Glomerular visceral epithelial cell (primary cell): ENCODE measurements at regions not wholly inside any gene's neighbourhood (a gene's known extent, or its start where the extent isn't known, plus 50 kb on each side); places are given as distances from the start of the nearest gene placed in this dataset.

Experiments
- DNase-seq: peaks from one replicate; pipeline ENCODE4 v3.0.0-alpha.2; 2016; ENCODE audit errors: extremely low spot score

DNA sequence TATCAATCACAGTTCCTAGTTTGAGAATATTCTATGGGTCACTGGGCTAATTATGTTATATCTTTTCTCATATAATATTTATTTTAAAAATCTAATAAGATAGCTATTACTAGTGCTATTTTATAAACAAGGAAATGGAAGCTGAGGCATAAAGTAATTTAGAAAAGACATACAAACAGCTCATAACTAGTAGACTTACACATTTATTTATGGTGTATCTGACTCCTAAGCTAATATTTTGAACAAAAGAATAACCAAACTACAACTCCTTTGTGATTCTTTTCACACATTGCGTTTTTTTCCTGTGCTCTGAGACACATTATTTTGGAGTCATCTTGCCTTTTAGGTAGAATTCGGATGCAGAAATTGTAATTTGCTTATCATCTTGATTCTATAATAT lies 742.0 kb upstream of the LRRTM4 start:
- DNase-seq: no peak

DNA sequence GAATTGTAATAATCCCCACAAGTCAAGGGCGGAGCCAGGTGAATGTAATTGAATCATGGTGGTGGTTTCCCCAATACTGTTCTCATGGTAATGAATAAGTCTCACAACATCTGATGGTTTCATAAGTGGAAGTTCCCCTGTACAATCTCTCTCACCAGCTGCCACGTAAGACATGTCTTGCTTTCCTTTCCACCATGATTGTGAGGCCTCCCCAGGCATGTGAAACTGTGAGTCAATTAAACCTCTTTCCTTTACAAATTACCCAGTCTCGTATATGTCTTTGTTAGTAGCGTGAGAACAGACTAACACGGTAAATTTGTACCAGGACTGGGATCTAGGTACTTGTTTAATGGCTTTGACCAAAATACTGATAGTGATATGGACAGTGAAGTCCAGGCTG lies 744.3 kb upstream of the REG3G start:
- no peak for DNase-seq

GRCh38 chr2:78290581-78291214 lies 734.8 kb upstream of the REG3G start:
- DNase-seq: no peak

- no peak for DNase-seq
These were observed 731.7 kb upstream of the REG3G start for GRCh38 chr2:78293768-78294167.

GRCh38 chr2:78301166-78301789 lies 724.2 kb upstream of the REG3G start:
- no peak for DNase-seq

DNA sequence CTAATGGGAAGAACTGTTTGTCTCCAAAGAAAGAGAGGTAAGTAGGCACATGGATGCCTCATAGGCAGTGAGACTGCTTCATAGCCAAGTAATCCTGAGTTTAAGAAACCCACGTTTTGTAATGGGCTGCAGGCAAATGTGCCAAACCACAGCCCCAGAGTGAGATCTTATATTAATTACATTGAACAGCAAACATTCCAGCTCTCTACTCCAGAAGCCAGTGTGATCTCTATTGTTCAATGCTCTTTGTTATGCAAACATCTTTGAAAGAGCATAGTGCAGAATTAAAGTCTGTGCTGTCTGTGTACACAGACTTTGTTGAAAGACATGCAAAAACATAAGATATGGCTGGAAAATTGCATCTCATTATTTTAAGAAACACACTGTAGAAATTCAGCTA lies 720.8 kb upstream of the REG3G start:
- no peak for DNase-seq

DNA sequence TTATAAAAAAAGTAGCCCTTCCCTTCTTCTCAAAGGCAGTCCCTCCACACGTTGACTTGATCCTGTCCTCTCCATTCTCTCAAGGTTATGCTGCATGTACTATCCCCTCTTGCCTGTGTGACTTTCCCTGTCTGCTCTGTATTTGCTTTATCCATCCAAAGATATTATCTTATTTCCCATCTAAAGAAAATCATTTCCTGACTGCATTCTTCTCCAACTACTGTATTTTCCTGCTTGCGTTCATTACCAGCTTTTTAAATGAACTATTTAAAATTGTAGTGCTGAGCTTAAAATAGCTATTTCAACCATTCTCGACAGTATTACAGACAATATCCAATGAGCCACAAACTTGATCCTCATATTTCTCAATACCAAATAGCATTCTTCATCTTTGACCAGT lies 716.0 kb upstream of the REG3G start:
- DNase-seq: no peak

DNA sequence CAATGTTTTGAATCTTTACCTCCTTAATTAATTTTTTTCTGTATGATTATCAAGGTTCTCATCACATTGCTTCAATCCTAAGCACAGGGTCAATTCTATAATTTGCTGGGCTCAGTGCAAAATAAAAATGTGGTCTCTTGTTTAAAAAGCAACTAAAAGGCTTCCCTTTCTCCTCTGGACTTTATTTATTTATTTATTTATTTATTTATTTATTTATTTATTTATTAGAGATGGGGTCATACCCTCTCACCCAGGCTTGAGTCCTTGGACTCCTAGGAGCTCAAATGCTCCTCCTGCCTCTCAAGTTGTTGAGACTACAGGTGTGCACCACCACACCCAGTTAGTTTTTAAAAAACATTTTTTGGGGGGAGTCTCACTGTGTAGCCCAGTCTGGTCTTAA lies 710.1 kb upstream of the REG3G start:
- DNase-seq: no peak

GRCh38 chr2:78318275-78318674 lies 707.2 kb upstream of the REG3G start:
- no peak for DNase-seq

GRCh38 chr2:78330193-78330592 lies 695.3 kb upstream of the REG3G start:
- DNase-seq: no peak

GRCh38 chr2:78351208-78351607 lies 674.3 kb upstream of the REG3G start:
- DNase-seq: peak; percentile 4

DNA sequence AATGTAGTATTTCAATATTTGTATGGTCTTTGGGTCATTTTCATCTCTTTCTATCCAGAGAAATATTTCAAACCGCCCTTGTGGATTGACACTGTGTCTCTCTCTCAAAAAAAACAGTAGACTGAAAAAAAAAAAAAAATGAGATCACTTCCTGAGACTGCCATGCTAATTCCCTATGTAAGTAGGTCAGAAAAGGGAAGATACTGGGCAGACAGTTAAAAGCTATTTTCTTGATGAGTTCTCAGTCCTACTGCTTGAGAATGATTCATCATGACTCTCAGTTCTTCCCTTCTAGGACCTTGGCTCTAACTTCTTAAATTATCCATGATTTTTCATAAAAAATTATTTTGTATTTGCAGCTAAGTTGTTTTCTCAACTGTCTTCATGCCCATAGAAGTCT lies 672.3 kb upstream of the REG3G start:
- no peak for DNase-seq

- DNase-seq: no peak
These were observed 669.5 kb upstream of the REG3G start for GRCh38 chr2:78355967-78356366.

GRCh38 chr2:78383576-78383975 lies 641.9 kb upstream of the REG3G start:
- DNase-seq: no peak

DNA sequence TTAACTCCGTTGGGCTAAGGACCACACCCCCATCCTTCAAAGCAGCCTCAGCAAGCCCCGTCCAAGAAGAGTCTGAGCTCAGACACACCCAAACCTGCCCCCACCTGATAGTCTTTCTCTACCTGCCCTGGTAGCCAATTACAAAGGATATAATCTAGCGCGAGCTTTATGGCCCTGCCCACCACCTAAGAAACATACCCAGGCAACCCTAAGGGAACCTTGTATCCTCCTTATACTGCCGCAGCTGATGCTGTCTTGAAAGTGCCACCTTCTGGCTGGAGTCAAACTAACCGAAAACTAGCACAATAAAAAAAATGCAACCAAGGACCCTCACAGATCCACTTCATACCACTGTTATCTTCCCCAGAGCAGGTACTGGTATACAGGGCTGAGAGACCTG lies 628.3 kb upstream of the REG3G start:
- no peak for DNase-seq

DNA sequence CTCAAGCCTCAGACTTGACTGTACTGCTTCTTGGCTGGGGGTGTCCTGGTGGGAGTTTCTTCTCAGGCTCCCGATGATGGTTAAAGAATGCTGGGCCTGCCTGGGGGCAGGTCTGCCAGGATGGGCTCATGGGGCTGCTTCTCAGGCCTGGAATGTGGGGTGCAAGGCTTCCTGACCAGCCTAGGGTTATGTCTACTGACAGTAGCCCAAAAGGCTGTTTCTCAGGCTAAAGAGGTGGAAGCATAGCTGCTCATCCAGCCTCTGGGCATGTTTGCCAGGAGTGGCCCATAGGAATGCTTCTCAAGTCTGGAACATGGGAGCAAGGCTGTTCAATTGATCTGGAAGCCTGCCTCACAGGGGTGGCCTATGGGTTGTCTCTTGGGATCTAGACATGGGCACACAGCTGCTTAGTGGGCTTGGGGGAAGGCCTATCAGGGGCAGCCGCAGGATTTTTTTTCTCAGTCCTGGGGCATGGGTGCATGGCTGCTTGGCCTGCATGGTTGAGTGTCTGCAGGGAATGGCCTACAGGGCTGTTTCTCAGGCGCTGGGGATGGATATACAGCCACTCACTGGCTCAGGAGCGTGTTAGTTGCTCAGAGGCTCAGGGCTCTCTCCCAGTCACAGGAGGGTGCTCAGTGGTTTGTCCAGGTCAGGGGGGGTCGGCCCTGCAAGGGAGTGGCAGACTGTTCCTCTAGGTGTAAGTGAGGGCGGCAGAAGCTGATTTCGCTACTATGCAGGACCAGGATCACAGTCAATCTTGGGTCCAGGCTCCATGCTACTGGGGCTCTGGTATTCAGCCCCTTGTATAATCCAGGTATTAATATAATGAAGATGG lies 617.3 kb upstream of the REG3G start:
- DNase-seq: no peak

DNA sequence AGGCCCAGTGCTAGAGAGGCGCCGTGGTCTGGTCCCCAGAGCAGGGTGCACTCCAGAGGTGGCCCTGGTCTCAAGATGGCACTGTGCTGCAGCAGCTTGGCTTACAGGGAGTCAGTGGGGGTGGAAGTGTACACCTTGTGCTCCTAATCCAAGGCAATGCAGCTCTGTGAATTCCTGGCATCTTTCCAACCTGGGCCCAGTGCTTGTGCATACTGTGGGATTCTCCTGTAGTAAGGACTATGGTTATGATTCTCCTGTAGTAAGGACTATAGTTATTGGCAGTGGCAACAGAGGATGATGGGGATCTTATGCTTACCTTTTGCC lies 616.7 kb upstream of the REG3G start:
- DNase-seq: no peak

- DNase-seq: no peak
These were observed 614.2 kb upstream of the REG3G start for GRCh38 chr2:78411303-78411702.

DNA sequence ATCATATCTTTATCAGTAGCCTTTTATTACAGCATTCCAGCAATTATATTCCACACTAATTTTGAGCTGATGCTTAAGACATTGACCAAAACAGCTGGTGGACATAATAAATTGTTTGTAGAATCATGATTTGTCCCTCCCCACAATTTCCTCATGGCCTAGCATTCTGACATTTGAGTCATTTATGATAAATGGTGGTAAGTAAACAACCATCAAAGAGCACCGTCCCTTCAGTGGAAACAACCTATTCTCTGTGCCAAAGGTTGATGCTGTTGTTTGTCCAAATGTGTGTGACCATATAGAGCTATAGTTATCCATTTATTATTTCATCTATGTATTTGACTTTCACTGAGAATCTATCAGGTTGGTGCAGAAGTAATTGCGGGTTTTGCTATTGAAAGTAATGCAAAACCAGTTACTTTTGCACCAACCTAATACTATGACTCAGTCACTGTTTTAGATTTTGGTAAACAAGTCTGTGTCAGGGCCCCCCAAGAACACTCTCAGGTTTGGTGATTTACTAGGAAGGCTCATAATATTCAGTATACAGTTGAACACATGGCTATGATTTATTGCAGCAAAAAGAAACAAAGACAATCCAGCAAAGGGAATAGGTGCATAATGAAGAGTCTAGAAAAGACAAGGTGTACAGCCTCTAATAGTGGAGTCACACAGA lies 608.7 kb upstream of the REG3G start:
- DNase-seq: no peak

GRCh38 chr2:78417355-78417754 lies 608.1 kb upstream of the REG3G start:
- DNase-seq: no peak

GRCh38 chr2:78418021-78418420 lies 607.5 kb upstream of the REG3G start:
- DNase-seq: no peak

GRCh38 chr2:78420132-78420531 lies 605.4 kb upstream of the REG3G start:
- DNase-seq: no peak

GRCh38 chr2:78423631-78424030 lies 601.9 kb upstream of the REG3G start:
- DNase-seq: no peak
